T-cell (primary cell): ENCODE measurements at regions not wholly inside any gene's neighbourhood (a gene's known extent, or its start where the extent isn't known, plus 50 kb on each side); places are given as distances from the start of the nearest gene placed in this dataset.
A peak's percentile ranks its signal among the peaks of the same experiment; 100 is the strongest.

Experiments
- ATAC-seq, 4 experiments: fragments of 200-7000 bp in 3 of 4; fragments of 150-1000 bp in 1 of 4; cut with Tn5 transposase; replicated peaks in 1 of 4; 1 replicate in 3 of 4; 2 replicates in 1 of 4; pipeline ENCODE4 v1.10.0; 2021; ENCODE audit warnings: moderate library complexity in 3 of 4, mild to moderate bottlenecking in 2 of 4, moderate number of reproducible peaks in 1 of 4
- CTCF ChIA-PET, 2 donors: fragments of 300-600 bp; sonication (Branson Sonifier 250); formaldehyde crosslinking; loops; one replicate each; lab custom pipeline; 2022; ENCODE audit warnings: antibody characterized with exemption in 2 of 2; lab: Charles Lee
- POLR2A ChIA-PET, 2 donors: fragments of 300-600 bp; sonication (Branson Sonifier 250); formaldehyde crosslinking; loops; one replicate each; lab custom pipeline; 2022; ENCODE audit warnings: antibody characterized with exemption in 2 of 2; lab: Charles Lee
- DNase-seq, 35 experiments: peaks; one replicate each; pipeline versions ENCODE4 v3.0.0 to v3.0.0-alpha.2; 2013 to 2023
- H3K27ac ChIP-seq: one replicate; pipeline ENCODE4 v1.5.1; 2013; ENCODE audit warnings: low read length
- H3K27me3 ChIP-seq, 2 experiments: replicated peaks in 1 of 2; 1 replicate in 1 of 2; 2 replicates in 1 of 2; pipeline versions ENCODE4 v1.6.1 to v1.7.0; 2013; ENCODE audit warnings: low read length in 1 of 2, mixed read lengths in 1 of 2; ENCODE audit not compliant: control insufficient read depth in 2 of 2, insufficient read depth in 2 of 2; ENCODE audit errors: extremely low read depth in 1 of 2
- H3K36me3 ChIP-seq, 2 donors: 1 replicate in 1 of 2; 2 replicates in 1 of 2; pipeline versions ENCODE4 v1.6.1 to v1.7.0; 2013; ENCODE audit warnings: low read length in 1 of 2; ENCODE audit not compliant: control insufficient read depth in 2 of 2, insufficient read depth in 1 of 2; ENCODE audit errors: extremely low read depth in 1 of 2
- H3K4me1 ChIP-seq, 2 experiments: 1 replicate in 1 of 2; 2 replicates in 1 of 2; pipeline versions ENCODE4 v1.6.1 to v1.7.0; 2013; ENCODE audit warnings: low read length in 2 of 2, mixed read lengths in 1 of 2; ENCODE audit not compliant: insufficient read depth in 2 of 2, control insufficient read depth in 1 of 2; ENCODE audit errors: extremely low read depth in 1 of 2
- H3K4me3 ChIP-seq, 2 donors: 1 replicate in 1 of 2; 2 replicates in 1 of 2; pipeline versions ENCODE4 v1.5.1 to v1.7.0; 2013; ENCODE audit warnings: mild to moderate bottlenecking in 2 of 2, low read length in 1 of 2, moderate library complexity in 1 of 2; ENCODE audit not compliant: control insufficient read depth in 1 of 2; ENCODE audit errors: extremely low read depth in 1 of 2
- H3K9me3 ChIP-seq: 2 replicates; pipeline ENCODE4 v1.7.0; 2013
- H3K27ac Mint-ChIP-seq, 2 donors: one replicate each; pipeline ENCODE4 v1.8.0; 2020 to 2021; ENCODE audit warnings: mild to moderate bottlenecking in 2 of 2, mixed read lengths in 2 of 2
- H3K27me3 Mint-ChIP-seq, 2 donors: one replicate each; pipeline ENCODE4 v1.8.0; 2021 to 2022; ENCODE audit warnings: mixed read lengths in 2 of 2
- H3K36me3 Mint-ChIP-seq: one replicate; pipeline ENCODE4 v1.8.0; 2021; ENCODE audit warnings: mixed read lengths
- H3K4me1 Mint-ChIP-seq, 3 donors: one replicate each; pipeline ENCODE4 v1.8.0; 2020 to 2022; ENCODE audit warnings: mixed read lengths in 3 of 3, mild to moderate bottlenecking in 1 of 3
- H3K4me3 Mint-ChIP-seq, 3 donors: one replicate each; pipeline ENCODE4 v1.8.0; 2020 to 2022; ENCODE audit warnings: mild to moderate bottlenecking in 3 of 3, mixed read lengths in 3 of 3, moderate library complexity in 3 of 3
- H3K9me3 Mint-ChIP-seq, 3 donors: one replicate each; pipeline ENCODE4 v1.8.0; 2020 to 2022; ENCODE audit warnings: mixed read lengths in 3 of 3
- WGBS: methylation state at CpG from one replicate; pipeline ENCODE4 v1.1.5; 2013; ENCODE audit warnings: missing lambda C conversion rate; ENCODE audit not compliant: insufficient coverage; 5-methylcytosine and 5-hydroxymethylcytosine counted together

GRCh38 chr2:30326497-30326896 is 95.2 kb downstream of the LBH start:
- ChIA-PET CTCF (no interaction called here), POLR2A (interaction anchor here in 1 of 2 donors (0.7 kb wide), 1 partner anchor 158 kb away, joined by 3 read pairs; no protein-coding TSS in a partner anchor)

GRCh38 chr2:30331038-30331437 is 99.7 kb downstream of the LBH start:
- Histone ChIP-seq H3K27me3 (no peaks in the 10 kb centered on the region), H3K36me3 (no peaks in the 10 kb centered on the region), H3K4me1 (peaks cover 39 to 41% of the 10 kb centered on the region in 2 experiments), H3K9me3 (no peaks in the 10 kb centered on the region), H3K27ac (no peak overlapping the region), H3K4me3 (no peak overlapping the region)
- DNase-seq: no peak
- Mint-ChIP-seq H3K4me3 (no peak overlapping the region), H3K27me3 (no peaks in the 10 kb centered on the region), H3K36me3 (no peaks in the 10 kb centered on the region), H3K4me1 (peaks cover 51 to 58% (median 55%) of the 10 kb centered on the region in 3 donors), H3K27ac (peak overlapping the region in 1 of 2 donors; percentile 63), H3K9me3 (peaks cover 0 to 7% (median 0%) of the 10 kb centered on the region in 3 donors)
- no peak for ATAC-seq
- POLR2A ChIA-PET: no interaction called here
- WGBS: 95% methylated on average over 4 of the region's 4 CpGs
- CTCF ChIA-PET: no interaction called here

More at GRCh38 chr2:30326497-30326896, 95.2 kb downstream of the LBH start:
- Histone ChIP-seq H3K4me1 (peaks cover 0 to 11% of the 10 kb centered on the region in 2 experiments), H3K9me3 (no peaks in the 10 kb centered on the region), H3K27ac (no peak overlapping the region), H3K36me3 (no peaks in the 10 kb centered on the region), H3K27me3 (no peaks in the 10 kb centered on the region), H3K4me3 (no peak overlapping the region)
- Mint-ChIP-seq H3K4me3 (no peak overlapping the region), H3K27me3 (no peaks in the 10 kb centered on the region), H3K36me3 (no peaks in the 10 kb centered on the region), H3K9me3 (peaks cover 0 to 4% (median 0%) of the 10 kb centered on the region in 3 donors), H3K4me1 (peaks cover 26 to 44% (median 34%) of the 10 kb centered on the region in 3 donors), H3K27ac (peak overlapping the region in 1 of 2 donors; percentile 82)
- WGBS: 100% methylated on average over 4 of the region's 6 CpGs
- DNase-seq (no peak), ATAC-seq (no peak)

- no peak overlapping the region for H3K4me3 Mint-ChIP-seq
- peaks cover 0 to 7% (median 0%) of the 10 kb centered on the region in 3 donors for H3K9me3 Mint-ChIP-seq
- H3K36me3 Mint-ChIP-seq: no peaks in the 10 kb centered on the region
- H3K4me3 ChIP-seq: no peak overlapping the region
- ATAC-seq (no peak), DNase-seq (no peak)
- POLR2A ChIA-PET: no interaction called here
- no peaks in the 10 kb centered on the region for H3K27me3 ChIP-seq
- WGBS: 100% methylated on average over 7 of the region's 7 CpGs
- H3K4me1 Mint-ChIP-seq: peaks cover 59 to 63% (median 63%) of the 10 kb centered on the region in 3 donors
- H3K4me1 ChIP-seq: peaks cover 47 to 49% of the 10 kb centered on the region in 2 experiments
- no peaks in the 10 kb centered on the region for H3K36me3 ChIP-seq
- H3K27ac Mint-ChIP-seq: peak overlapping the region; percentile 36 to 98
- no peaks in the 10 kb centered on the region for H3K9me3 ChIP-seq
- CTCF ChIA-PET: no interaction called here
- no peak overlapping the region for H3K27ac ChIP-seq
- H3K27me3 Mint-ChIP-seq: no peaks in the 10 kb centered on the region
Measured at GRCh38 chr2:30331869-30332268, 100.5 kb downstream of the LBH start.

- Histone ChIP-seq H3K27ac (peak overlapping the region; percentile 65), H3K4me1 (peaks cover 56 to 59% of the 10 kb centered on the region in 2 experiments), H3K36me3 (no peaks in the 10 kb centered on the region), H3K4me3 (no peak overlapping the region), H3K27me3 (no peaks in the 10 kb centered on the region), H3K9me3 (no peaks in the 10 kb centered on the region)
- DNase-seq: peak in 2 of 35 experiments; percentile 18 to 30
- Mint-ChIP-seq H3K4me1 (peaks cover 70 to 74% (median 73%) of the 10 kb centered on the region in 3 donors), H3K4me3 (peak overlapping the region in 1 of 3 donors; percentile 78), H3K36me3 (no peaks in the 10 kb centered on the region), H3K27me3 (no peaks in the 10 kb centered on the region), H3K9me3 (peaks cover 0 to 7% (median 0%) of the 10 kb centered on the region in 3 donors), H3K27ac (peak overlapping the region; percentile 98 to 99)
- ChIA-PET POLR2A (no interaction called here), CTCF (no interaction called here)
- WGBS: 30% methylated on average over 2 of the region's 4 CpGs
- ATAC-seq: peak in 1 of 4 experiments; percentile 8
Measured at GRCh38 chr2:30332791-30333453, 101.6 kb downstream of the LBH start.

GRCh38 chr2:30334762-30335363 is 103.5 kb downstream of the LBH start:
- H3K4me3 Mint-ChIP-seq: peak overlapping the region; percentile 35 to 78 (median 40)
- H3K9me3 Mint-ChIP-seq: peaks cover 0 to 7% (median 0%) of the 10 kb centered on the region in 3 donors
- Histone ChIP-seq H3K4me3 (no peak overlapping the region), H3K36me3 (no peaks in the 10 kb centered on the region), H3K4me1 (peaks cover 62 to 74% of the 10 kb centered on the region in 2 experiments), H3K9me3 (no peaks in the 10 kb centered on the region), H3K27ac (peak overlapping the region; percentile 91), H3K27me3 (no peaks in the 10 kb centered on the region)
- no peaks in the 10 kb centered on the region for H3K27me3 Mint-ChIP-seq
- POLR2A ChIA-PET: interaction anchor here in 1 of 2 donors (0.5 to 0.6 kb wide), 2 partner anchors 29 to 115 kb away, joined by 3 read pairs; no protein-coding TSS in a partner anchor
- ATAC-seq (peak; percentile 7 to 28 (median 14)), DNase-seq (peak in 6 of 35 experiments; percentile 14 to 40 (median 28))
- H3K27ac Mint-ChIP-seq: peak overlapping the region; percentile 98 to 99
- no peaks in the 10 kb centered on the region for H3K36me3 Mint-ChIP-seq
- CTCF ChIA-PET: interaction anchor here (0.9 to 1.8 kb wide), 6 partner anchors 10 to 377 kb away, joined by 3 to 6 read pairs (median 4); no protein-coding TSS in a partner anchor
- 93% methylated on average over 2 of the region's 3 CpGs for WGBS
- H3K4me1 Mint-ChIP-seq: peaks cover 85 to 93% (median 90%) of the 10 kb centered on the region in 3 donors

GRCh38 chr2:30336084-30336483 is 104.8 kb downstream of the LBH start:
- H3K27me3 Mint-ChIP-seq: no peaks in the 10 kb centered on the region
- H3K4me3 ChIP-seq: no peak overlapping the region
- DNase-seq (peak in 1 of 35 experiments; percentile 28), ATAC-seq (no peak)
- peak overlapping the region; percentile 98 to 99 for H3K27ac Mint-ChIP-seq
- peak overlapping the region; percentile 91 for H3K27ac ChIP-seq
- POLR2A ChIA-PET: interaction anchor here (0.6 to 0.7 kb wide), 3 partner anchors 86 to 1702 kb away, joined by 4 read pairs; no protein-coding TSS in a partner anchor
- no peaks in the 10 kb centered on the region for H3K9me3 ChIP-seq
- H3K4me1 Mint-ChIP-seq: peaks cover 81 to 91% (median 86%) of the 10 kb centered on the region in 3 donors
- peaks cover 0 to 7% (median 0%) of the 10 kb centered on the region in 3 donors for H3K9me3 Mint-ChIP-seq
- H3K4me1 ChIP-seq: peaks cover 62 to 74% of the 10 kb centered on the region in 2 experiments
- no peaks in the 10 kb centered on the region for H3K36me3 Mint-ChIP-seq
- H3K27me3 ChIP-seq: no peaks in the 10 kb centered on the region
- H3K4me3 Mint-ChIP-seq: peak overlapping the region in 2 of 3 donors; percentile 76 to 78
- no CpG with 5 or more reads among the region's 2 CpGs for WGBS
- CTCF ChIA-PET: interaction anchor here (0.5 to 1.8 kb wide), 6 partner anchors 83 to 983 kb away, joined by 3 to 6 read pairs (median 4); no protein-coding TSS in a partner anchor
- no peaks in the 10 kb centered on the region for H3K36me3 ChIP-seq
